ENCODE measurements at regions not wholly inside any gene's neighbourhood (a gene's known extent, or its start where the extent isn't known, plus 50 kb on each side); places are given as distances from the start of the nearest gene placed in this dataset.
"Not testable (repeated sequence)": the region's sequence is repeated elsewhere in the genome, so short reads cannot be mapped to it uniquely, and the experiment has no call there.

DNA sequence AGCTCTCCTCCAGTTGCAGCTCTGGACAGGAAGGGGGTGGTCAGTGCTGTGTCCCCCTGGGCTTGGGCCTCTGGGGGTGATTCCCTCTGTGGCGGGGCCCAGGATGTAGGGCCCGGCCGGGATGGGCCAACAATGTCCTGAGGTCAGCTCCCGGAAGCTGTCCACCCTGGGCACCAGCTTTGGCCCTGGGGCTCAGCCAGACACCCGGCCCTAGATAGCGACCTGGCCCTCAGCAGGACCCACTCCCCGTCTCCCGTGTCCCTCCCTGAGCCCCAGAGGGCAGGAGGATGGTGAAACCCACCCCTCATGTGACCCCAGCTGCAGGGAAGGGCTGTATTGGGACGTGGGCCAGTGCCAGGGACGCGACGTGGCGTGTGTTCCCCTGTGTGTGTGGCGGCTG is 96.8 kb downstream of the TMEM121 start:
- not testable (repeated sequence) for DNase-seq

DNA sequence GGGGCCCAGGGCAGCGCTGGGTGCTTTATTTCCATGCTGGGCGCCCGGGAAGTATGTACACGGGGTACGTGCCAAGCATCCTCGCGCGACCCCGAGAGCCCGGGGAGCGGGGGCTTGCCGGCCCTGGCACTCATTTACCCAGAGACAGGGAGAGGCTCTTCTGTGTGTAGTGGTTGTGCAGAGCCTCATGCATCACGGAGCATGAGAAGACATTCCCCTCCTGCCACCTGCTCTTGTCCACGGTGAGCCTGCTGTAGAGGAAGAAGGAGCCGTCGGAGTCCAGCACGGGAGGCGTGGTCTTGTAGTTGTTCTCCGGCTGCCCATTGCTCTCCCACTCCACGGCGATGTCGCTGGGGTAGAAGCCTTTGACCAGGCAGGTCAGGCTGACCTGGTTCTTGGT is 98.0 kb downstream of the TMEM121 start:
- not testable (repeated sequence) for DNase-seq

DNA sequence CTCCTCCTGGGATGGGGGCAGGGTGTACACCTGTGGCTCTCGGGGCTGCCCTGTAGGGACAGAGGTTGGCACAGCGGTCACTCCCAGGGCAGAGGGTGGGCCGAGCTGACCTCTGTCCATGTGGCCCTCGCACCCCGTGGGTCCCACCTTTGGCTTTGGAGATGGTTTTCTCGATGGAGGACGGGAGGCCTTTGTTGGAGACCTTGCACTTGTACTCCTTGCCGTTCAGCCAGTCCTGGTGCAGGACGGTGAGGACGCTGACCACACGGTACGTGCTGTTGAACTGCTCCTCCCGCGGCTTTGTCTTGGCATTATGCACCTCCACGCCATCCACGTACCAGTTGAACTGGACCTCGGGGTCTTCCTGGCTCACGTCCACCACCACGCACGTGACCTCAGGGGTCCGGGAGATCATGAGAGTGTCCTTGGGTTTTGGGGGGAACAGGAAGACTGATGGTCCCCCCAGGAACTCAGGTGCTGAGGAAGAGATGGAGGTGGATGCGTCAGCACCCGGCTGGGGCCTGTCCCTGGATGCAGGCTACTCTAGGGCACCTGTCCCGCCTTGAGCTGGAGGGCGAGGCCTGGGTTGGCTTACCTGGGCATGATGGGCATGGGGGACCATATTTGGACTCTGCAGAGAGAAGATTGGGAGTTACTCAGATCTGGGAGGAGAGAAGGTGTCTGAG is 98.5 kb downstream of the TMEM121 start:
- DNase-seq = not testable (repeated sequence)

DNA sequence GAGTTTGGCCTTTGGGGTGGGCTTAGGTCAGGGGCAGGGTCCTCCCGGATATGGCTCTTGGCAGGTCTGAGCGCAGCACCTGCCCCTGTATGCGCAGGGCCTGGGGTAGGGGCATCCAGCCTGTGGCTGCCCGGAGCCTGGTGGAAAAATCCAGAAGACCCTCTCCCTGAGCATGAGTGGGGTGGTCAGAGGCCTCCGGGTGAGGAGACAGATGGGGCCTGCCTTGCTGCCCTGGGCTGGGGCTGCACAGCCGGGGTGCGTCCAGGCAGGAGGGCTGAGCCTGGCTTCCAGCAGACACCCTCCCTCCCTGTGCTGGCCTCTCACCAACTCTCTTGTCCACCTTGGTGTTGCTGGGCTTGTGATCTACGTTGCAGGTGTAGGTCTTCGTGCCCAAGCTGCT is 99.1 kb downstream of the TMEM121 start:
- DNase-seq = not testable (repeated sequence)

DNA sequence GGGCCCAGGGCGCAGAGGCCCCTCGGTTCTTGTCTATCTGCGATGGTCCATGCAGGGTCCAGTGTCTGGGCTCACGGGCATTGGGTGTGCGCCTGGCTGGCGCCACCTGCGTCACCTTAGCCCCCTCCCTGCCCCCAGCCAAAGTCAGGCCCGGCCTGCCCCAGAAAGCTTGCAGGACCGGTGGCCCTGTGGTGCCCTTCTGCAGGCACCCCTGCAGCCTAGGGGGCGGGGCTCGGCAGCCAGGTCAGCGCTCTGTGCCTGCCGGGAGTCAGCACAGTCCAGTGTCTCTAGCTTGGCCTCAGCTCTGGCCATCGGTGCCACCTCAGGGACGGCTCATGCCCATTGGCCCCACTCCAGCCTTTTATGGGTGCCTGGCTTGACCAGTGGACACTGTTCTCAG is 99.7 kb downstream of the TMEM121 start:
- not testable (repeated sequence) for DNase-seq

DNA sequence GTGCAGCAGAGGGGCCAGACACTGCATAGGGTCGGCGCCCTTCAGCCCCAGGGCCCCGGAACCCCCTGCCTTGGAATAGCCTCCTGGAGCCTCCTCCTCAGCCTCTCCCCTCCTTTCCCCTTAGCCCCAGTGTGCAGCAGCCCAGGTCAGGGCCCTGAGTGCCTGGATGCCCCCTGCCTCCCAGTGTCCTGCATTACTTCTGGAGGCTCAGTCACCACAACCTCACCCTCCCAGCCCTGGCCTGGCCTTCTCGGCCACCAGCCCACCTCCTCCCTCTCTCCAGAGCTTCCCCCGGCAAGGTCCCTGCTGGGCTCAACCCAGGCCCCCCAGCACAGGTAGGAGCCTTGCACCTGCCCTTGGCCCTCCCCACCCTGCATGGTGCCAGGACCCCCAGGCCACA is 100.3 kb downstream of the TMEM121 start:
- not testable (repeated sequence) for DNase-seq

DNA sequence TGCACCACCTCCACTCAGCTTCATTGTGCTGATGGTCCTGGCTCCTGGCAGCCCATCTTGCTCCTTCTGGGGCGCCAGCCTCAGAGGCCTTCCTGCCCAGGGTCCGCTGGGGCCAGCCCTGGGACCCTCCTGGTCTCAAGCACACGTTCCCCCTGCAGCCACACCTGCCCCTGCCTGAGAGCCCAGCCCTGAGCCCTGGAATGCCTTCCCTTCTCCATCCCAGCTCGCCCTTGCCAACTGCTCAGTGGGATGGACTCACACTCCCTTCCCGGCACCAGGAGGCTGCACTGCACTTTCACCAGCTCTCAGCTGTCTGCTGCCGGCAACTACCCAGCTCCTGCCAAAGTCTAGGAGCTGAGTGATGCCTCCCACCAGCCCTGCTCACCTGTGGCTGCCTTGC is 100.9 kb downstream of the TMEM121 start:
- DNase-seq = not testable (repeated sequence)

DNA sequence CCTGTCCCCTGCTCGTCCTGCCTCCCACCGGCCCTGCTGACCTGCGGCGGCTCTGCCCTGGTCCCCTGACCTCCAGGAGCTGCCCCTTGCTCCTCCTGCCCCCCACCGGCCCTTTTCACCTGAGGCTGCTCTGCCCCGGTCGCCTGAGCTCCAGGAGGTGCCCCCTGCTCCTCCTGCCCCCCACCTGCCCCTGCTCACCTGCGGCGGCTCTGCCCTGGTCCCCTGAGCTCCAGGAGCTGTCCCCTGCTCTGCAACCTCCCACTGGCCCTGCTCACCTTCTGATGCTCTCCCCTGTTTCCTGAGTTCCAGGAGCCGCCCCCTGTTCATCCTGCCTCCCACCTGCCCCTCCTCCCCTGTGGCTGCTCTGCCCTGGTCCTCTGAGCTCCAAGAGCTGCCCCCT is 101.3 kb downstream of the TMEM121 start:
- no peak for DNase-seq

DNA sequence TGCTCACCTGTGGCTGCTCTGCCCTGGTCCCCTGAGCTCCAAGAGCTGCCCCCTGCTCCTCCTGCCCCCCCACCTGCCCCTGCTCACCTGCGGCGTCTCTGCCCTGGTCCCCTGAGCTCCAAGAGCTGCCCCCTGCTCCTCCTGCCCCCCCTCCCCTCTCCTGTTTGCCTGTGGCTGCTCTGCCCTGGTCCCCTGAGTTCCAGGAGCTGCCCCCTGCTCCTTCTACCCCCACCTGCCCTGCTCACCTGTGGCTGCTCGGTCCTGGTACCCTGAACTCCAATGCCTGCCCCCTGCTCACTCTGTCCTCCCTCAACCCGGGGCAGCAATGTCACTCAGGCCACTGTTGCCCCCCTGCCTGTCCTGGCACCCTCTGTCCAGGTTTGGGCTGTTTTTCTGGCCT is 101.7 kb downstream of the TMEM121 start:
- not testable (repeated sequence) for DNase-seq

DNA sequence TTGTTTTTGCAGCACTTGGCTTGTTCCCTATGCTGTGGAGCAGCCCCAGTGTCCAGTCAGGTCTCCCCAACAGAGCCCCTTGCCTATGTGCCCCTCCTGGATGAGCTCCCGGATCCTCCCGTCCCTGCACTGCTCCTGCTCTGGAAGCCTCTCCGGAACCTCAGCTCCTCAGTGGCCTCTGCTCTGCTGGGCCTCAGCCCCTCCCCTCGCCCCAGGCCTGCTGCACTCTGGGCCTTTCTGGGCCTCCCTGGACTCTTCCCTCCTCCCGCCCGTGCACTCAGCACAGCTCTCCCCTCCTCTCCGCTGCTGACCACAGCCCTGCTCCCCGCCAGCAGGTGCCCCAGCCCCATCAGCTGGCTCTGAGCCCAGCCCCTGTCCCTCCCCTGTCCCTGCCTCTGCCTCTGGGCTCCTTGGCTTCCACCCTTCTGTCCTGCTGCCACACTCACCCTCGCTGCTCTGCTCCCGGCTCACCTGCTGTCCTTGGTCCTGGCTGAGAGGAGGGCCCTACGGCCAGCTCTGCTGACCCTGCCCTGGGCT is 102.2 kb downstream of the TMEM121 start:
- DNase-seq = not testable (repeated sequence)

DNA sequence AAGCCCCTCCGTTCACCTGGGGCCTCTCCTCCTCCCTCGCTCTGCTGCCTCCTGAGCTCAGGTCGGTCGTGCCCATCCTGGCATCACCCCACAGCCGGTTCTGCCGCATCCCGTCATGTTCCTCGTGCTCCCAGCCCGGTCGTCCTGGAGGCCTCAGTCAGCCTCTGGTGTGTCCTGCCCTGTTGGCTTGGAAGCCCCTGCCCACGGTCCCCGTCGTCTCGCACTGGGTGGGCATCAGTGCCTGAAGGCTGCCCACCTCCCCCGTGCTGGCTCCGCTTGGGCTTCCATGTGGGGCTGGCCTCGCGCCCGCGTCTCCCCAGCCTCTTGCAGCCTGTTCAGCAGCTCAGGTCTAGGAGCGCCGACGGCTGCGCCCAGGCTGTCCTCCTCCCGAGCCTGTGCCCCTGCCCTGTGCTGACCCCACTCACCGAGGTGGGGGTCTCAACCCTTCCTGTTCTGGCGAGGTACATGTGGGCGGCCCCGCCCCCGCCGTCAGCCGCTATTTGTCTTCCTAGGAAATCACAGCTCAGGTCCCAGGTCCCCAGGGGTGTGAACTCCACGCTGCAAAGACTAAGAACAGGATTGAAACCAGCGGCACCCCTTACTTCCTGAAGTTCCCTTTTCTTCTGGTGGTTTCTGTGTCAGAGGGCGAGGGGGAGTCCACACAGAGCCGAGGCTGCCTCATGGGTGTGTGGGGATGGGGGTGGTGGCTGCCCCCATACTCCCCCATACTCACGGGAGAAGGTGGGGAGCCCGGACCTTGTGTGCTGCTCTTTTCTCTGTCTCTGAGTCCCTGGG is 102.9 kb downstream of the TMEM121 start:
- DNase-seq = not testable (repeated sequence)

DNA sequence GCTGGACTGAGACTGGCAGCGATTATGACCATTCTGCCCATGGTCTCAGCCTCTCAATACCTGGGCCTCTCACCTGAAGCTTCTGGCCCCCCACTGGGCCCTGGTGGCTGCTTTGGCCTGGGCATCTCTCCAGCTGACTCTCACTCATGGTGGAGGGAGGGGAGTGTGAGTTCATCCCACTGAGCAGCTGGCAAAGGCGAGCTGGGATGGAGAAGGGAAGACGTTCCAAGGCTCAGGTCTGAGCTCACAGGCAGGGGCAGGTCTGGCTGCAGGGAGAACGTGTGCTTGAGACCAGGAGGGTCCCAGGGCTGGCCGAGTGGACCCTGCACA is 103.5 kb downstream of the TMEM121 start:
- DNase-seq = no peak

DNA sequence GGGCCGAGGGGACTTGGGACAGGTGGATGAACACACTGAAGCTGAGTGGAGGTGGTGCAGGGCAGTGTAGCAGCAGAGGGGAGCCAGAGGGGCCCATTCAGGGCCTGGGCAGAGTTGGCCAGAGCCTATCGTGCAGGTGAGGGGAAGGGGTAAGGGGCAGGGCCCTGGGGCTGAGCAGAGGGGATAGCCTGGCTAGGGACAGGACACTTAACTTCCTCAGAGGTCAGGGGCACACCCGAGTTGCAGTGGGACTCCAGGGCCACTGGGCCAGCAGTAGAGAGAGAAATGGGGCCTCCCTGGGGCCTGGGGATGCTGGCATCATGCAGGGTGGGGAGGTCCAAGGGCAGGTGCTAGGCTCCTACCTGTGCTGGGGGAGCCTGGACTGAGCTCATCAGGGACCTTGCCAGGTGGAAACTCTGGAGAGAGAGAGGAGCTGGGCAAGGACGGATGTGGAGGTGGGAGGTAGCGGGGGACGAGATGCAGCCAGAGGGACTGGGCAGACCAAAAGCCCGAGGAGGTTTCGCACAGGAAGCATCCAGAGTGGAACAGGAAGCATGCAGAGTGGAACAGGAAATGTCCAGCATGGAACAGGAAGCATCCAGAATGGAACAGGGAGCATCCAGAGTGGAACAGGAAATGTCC is 104.0 kb downstream of the TMEM121 start:
- DNase-seq = not testable (repeated sequence)

DNA sequence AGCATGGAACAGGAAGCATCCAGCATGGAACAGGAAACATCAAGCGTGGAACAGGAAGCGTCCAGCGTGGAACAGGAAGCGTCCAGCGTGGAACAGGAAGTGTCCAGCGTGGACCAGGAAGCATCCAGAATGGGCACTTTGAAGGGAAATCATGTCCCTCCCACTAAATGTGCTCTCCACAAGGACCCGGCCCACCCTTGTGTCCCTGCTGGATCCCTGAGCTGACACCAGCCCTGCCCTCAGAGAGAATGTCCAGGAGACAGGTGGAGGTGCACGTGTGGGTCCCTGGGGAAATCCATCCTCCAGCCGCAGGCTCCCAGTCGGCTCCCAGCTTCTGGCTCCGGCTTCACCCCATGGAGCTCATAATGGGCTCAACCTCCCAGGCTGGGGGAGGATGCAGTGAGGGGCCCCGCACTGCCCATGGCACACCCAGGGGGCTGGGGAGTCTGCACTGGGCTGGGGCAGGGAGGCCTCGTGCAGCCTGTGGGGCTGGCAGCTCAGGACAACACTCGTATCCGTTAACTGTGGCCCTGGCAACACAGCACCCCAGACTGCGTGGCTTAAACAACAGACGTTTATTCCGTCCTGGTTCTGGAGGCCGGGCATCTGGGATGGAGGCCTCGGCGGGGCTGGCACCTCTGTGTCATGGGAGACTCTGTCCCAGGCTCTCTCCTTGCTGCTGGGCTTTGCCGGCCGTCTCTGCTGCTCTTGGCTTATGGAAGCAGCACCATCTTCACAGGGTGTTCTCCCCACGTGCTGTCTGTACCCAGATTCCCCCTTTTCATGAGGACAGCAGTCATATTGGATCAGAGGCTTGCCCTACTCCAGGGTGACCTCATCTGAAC is 104.8 kb downstream of the TMEM121 start:
- not testable (repeated sequence) for DNase-seq

DNA sequence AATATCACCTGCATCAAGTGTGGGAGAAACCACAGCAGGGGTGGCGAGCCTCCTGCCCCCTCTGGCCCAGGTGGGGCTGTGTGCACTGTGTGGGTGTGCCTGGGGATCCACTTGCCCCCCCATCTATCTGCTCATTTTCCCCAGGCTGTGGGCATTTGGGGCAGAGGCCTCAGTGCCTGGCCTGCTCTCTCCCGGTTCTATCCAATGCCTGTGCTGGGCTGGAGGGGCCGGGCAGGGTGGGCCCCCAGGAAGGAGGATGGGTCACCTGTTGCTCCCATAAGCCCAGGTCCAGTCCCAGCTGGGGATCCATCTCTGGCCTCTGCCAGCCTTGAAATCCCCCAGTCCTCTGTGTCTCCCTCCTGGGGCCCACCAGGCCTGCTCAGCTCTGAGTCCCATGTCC is 105.6 kb downstream of the TMEM121 start:
- DNase-seq = no peak

DNA sequence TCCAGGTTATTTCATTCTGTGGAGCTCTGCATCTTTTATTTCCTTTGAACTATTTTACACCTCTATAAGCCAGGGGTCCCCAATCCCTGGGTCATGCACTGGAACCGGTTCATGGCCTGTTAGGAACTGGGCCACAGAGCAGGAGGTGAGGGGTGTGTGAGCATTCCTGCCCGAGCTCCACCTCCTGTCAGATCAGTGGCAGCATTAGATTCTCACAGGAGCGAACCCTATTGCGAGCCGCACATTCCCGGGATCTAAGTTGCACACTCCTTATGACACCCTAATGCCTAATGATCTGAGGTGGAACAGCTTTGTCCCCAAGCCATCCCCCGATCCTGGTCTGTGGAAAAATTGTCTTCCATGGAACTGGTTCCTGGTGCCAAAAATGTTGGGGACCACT is 107.2 kb downstream of the TMEM121 start:
- DNase-seq = not testable (repeated sequence)

DNA sequence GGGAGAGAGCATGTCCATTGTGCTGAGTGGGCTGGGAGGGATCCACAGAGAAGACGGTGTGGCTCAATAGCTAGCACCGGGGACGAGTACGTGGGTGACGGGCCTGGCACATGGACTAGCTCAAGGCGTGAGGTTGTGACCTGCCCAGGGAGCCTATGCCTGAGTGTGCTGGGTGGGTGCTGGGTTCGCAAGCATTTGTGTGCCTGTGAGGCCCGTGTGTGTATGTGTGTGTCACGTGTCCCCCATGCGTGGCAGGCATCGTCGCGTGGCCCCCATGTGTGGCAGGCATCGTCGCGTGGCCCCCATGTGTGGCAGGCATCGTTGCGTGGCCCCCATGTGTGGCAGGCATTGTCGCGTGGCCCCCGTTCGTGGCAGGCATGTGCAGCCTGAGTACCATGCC is 109.2 kb downstream of the TMEM121 start:
- DNase-seq = no peak

DNA sequence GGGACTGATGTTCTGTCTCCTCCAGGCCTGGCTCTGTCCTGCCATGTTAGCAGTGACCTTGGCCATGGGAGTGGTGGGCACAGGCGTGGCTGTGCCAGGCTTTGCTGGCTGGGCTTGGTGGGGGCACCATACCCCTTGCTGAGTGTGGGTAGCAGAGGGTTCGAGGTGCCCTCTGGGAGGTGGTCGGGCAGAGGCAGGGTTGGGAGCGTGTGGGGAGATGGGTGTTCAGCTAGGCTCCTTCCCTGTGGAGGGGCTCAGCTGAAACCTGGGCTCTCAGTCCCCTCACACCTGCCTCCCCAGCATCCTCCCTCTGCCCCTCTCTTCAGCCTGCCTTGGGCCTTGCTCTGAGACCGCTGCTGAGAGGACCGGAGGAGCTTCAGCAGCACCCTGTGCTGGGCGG is 109.6 kb downstream of the TMEM121 start:
- not testable (repeated sequence) for DNase-seq

DNA sequence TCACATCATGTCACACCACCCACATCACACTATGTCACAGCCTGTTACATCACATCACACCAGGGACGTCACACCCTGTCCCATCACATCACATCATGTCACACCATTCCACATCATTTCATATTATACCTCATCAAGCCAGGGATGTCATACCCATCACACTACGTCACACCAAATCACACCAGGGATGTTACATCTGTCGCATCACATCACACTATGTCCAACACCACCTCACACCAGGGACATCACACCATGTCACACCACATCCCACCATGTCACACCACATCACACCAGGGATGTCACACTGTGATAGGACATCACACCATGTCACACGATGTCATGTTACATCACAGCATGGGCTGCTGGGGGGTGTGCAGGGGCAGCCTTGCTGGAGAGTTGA is 110.6 kb downstream of the TMEM121 start:
- no peak for DNase-seq

DNA sequence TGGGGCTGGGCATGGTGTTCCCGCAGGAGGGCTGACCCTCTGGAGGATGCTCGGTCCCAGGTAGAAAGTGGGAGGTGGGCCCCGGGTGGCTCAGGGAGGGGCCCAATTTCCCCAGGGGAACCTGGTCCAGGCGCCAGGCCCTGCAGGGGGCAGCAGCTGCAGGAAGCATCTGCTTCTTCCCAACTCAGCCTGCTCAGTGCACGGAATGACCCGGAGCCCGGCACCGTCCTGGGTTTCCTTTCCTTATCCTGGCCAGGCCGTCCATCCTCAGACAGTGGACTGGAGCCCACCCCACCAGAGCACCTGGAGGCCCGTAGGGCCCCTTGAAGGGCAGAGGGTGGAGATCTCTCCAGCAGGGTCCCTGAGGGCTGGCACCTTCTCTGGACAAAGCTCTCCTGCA is 111.0 kb downstream of the TMEM121 start:
- not testable (repeated sequence) for DNase-seq

DNA sequence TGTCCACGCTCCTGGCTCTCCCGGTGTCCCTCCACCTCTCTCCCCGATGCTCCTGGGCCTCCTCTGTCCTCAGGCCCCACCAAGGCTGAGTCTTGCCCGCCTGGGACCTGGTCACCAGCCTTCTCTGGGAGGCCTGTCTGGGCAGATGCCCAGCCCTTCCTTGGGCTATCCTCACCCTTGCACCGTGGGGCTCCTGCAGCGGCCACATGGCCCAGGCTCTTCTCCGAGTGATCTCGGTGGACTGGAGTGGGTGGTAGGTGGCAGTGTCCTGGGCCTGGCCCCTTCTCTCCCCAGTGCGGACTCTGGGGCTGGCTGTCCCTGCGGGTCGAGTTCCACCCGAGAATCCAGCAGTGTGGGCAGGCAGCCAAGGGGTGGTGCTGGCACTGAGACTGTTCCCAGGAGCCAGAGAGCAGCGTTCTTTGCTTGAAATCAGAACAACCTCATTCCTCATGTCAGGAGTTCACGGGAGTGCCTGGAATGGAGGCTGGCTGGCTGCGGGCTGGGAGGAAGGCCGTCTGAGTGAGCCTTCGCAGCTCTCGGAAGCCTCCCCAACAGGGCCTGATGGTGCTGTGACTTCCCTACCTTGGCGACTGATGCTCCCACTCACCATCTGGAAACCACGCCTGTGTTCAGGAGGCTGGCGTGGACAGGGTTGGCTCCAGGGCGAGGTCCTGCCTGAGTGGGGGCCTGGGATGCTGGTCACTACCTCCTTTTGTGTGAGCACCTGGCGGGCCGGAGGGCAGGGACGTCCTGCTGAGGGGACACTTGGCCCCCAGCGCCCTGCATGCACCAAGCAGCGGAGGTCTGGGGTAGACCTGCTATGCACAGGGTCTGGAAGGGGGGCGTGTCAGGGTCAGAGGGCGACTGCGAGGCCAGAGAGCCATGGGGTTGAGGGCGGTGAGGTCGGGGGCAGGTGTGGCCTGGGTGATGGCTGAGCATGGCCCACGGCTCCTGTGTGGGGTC is 113.9 kb downstream of the TMEM121 start:
- not testable (repeated sequence) for DNase-seq
